SKM-1 (cell line): ENCODE measurements at regions not wholly inside any gene's neighbourhood (a gene's known extent, or its start where the extent isn't known, plus 50 kb on each side); places are given as distances from the start of the nearest gene placed in this dataset.
"Not testable (repeated sequence)": the region's sequence is repeated elsewhere in the genome, so short reads cannot be mapped to it uniquely, and the experiment has no call there.

Source experiments
- DNase-seq: peaks from one replicate; lab custom pipeline; 2025; ENCODE audit not compliant: unreplicated experiment; lab: John Stamatoyannopoulos, UW

DNA sequence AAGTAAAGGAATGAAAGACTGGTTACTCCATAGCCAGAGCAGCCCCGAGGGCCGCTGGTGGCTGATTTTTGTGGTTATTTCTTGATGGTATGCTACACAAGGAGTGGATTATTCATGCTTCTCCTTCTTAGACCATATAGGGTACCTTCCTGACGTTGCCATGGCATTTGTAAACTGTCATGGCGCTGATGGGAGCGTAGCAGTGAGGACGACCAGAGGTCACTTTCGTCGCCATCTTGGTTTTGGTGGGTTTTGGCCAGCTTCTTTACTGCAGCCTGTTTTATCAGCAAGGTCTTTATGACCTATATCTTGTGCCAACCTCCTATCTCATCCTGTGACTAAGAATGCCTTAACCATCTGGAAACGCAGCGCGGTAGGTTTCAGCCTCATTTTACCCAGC is 1187.6 kb upstream of the AUTS2 start:
- not testable (repeated sequence) for DNase-seq

DNA sequence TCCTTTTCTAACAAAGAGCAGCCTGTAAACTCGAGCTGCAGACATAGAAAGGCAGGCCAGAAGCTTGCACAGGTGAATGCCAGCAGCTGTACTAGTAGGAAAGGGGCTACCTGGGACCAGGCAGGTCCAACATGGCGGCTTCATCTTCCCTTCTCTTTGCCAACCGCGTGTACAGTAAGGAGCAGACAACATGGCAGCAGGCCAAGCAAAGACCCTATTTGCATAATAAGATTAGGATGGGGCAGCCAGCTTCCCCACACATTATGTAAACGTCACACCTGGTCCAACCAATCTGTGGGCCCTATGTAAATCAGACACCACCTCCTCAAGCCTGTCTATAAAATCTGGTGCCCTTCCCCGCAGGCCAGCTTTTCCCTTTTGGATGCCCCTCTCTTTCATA is 1186.5 kb upstream of the AUTS2 start:
- no peak for DNase-seq

DNA sequence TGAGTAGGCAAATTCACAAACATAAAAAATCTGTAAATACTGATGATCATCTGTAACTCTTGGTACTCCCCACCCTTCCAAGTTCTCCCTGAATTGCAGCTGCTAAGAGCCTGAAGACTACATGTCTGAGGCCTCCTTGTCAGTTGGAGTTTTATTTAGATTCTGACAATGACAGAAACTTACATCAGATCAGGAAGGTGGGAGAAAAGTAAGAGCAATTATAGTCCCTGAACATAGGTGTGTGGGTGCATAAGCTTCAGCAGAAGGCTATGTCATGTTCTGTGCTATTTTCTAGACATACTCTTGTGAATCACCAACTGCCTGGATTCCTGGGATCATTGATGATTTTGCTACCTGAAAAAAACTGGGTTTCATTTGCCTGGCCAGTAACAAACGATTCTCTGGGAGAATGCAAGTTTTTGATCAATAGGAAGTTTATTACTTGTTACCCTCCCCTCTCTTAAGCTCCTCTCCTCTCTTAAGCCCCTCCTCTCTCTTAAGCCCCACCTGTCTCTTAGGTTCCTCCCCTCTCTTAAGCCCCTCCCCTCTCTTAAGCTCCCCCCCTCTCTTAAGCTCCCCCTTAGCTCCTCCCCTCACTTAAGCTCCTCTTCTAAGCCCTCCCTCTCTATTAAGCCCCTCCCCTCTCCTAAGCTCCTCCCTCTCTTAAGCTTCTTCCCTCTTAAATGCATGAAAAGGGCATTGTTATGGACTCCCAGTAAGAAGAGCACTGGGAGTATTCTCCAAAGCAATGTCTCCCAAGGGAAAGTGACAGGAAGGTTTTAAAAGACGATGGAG is 1183.4 kb upstream of the AUTS2 start:
- no peak for DNase-seq

DNA sequence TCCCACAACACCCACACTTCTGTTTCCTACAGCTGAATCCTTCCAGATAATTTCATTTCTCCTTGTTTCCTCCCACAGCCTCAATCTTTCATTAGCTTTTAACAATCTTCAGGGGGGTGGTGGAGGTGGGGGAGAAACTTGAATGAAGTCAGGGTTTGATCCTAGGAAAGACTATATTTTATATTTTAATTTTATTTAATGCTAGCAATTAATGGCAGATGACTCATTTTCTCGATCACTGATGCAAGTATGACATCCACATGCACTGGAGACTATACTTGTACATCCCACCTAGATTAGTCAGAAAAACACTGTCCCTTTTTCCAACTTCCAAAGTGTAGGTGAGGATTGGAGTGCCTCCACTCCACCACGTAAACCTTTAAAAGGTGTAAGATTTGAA is 1181.3 kb upstream of the AUTS2 start:
- no peak for DNase-seq

DNA sequence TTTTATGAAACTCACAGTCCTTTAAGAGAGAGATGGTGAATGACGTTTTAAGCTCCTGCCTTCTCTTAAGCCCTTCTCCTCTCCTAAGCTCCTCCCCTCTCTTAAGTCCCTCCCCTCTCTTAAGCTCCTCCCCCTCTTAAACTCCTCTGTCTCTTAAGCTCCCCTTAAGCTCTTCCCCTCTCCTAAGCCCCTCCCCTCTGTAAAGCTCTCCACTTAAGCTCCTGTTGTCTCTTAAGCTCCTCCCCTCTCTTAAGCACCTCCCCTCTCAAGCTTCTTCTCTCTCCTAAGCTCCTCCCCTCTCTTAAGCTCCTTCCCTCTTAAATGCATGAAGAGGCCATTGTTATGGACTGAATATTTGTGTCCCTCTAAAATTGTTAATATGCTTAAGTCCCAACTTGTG is 1180.6 kb upstream of the AUTS2 start:
- no peak for DNase-seq

DNA sequence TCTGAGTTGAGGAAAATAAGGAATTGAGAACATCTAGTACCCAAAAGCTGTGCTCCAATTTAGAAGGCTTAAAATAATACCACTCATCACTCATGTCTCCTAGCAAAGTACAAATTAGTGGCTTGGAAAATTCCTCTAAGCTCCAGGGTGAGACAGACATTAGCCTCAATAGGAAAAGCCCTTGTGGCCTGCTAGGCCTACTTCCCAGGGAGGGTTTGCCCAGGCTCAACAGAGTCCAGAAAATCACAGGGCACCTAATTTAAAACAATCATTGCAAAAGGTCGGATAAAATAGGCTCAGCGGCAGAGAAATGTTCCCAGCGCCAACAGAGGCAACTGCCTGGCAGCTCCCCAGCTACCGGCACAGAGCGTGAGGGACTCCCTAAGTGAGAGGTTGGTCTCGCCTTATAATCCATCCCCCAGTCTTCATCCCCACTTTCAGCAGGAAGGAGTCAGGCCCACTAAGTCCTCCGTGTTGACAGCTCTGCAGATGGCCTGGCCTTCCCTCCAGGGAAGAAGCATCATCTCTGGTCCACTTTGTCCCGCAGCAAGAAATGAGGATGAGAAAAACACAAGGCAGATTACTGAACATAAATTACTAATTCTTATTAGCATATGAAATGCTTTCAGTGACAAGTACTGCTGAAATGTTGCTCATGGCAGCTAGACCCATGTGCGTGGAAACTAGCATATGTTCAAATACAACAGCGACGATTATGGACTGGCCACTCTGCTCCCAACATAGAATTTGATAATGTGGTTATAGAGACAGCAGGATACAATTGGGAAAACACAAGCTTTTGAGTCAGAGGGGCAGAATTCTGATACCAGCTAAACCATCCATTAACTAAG is 1177.7 kb upstream of the AUTS2 start:
- no peak for DNase-seq

DNA sequence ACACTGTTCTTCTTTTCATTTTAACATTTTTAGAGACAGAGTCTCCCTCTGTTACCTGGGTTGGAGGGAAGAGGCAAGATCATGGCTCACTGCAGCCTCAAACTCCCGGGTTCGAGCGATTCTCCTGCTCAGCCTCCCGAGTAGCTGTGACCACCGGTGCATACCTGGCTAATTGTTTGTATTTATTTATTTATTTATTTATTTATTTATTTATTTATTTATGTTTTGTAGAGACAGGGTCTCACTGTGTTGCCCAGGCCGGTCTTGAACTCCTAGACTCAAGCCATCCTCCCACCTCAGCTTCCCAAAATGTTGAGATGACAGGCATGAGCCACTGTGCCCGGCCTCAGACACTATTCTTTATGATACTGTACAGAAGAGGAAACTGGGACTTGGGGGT is 1176.6 kb upstream of the AUTS2 start:
- DNase-seq, result no peak

DNA sequence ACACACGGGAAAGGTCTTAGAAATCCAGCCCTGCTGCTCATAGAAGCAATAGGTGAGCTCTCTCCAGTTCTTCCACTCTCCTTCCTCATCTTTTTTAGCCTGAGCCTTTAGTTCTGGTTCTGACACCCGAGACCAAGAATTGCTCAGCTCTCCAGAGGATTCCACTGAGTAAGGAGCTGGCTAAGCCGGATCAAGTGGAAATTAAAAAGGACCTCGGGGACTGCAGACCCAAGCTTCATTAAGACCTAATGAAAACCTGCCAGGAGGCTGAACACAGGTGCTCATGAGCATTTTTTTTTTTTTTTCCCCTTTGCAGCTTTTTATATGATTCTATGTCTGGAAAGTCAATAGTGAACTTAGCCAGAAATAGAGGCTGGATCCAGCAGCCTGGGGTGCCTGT is 1176.0 kb upstream of the AUTS2 start:
- DNase-seq, result no peak

DNA sequence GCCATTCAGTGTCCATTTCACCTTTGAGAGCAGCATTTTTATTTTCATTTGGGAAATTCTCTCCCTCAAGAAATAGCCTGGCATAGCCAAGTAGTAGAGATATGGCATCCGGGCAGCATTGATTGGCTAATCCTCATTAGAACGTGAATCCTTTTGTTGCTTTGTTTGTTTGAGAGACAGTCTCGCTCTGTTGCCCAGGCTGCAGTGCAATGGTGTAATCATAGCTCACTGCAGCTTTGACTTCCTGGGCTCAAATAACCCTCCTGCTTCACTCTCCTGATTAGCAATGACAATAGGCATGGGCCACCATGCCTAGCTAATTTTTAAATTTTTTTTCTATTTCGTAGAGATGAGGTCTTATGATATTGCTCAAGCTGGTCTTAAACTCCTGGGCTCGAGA is 1174.9 kb upstream of the AUTS2 start:
- DNase-seq, result no peak

DNA sequence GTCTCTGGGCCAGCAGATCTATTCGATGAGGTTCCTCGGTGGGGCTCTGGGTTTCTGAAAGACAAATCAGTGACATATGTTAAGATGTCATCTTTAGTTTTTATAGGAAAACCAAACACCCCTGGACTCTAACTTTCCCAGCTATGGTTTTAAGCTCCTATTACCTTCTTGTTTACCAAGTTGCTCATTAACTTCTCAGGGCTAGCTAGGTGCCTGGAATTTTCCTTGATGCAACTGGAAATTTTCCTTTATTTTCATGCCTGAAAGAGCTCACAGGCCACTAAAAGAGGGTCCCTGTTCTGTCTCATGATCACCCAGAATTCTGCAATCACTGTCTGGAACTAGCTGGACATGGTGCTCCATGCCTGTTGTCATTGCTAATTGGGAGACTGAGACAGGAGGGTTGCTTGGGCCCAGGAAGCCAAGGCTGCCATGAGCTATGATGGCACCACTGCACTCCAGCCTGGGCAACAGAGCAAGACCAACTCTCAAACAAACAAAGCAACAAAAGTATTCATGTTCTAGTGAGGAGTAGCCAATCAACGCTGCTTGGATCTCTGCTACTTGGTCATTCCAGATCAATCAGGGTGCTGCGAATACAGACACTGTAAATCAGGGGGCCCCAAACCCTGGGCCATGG is 1173.5 kb upstream of the AUTS2 start:
- DNase-seq, result no peak

DNA sequence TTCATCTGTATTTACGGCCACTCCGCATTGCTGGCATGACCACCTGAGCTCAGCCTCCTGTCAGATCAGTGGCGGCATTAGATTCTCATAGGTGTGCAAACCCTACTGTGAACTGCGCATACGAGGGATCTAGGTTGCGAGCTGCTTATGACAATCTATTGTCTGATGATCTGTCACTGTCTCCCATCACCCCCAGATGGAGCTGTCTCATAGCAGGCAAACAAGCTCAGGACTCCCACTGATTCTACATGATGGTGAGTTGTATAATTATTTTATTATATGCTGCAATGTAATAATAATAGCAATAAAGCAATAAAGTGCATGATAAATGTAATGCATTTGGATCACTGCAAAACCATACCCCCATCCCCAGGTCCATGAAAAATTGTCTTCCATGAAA is 1172.9 kb upstream of the AUTS2 start:
- no peak for DNase-seq

DNA sequence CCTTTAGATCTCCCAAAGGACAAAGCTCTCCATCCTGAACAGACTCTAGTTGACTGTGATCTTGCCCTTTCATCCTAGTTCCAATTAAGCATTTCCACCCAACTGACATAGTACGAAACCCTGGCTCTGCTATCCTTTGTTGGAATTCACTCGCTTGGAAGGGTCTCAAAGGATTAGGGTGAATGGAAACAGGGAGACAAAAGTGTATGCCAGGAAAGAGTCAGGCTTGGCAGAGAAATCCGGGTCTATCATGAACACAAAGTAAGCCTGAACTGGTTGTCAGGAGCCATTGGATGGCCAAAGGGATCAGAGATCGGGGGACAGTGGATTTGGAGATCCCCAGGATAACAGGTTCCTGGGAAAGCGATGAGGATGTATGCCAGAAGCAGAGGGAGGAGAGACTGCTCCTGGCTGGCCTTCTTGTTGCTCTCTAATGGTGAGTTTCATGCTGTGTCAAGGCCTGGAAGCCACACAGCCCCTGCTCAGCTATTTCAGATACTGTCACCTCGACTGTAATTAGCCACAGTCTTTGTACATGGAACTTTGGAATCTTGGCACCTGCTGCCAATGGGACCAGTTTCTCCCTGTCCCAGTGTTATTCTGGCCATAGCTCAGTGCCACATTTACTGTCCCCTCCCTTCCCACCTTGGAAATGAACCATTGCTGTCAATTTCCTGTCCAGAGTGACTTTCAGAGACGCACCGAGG is 1168.7 kb upstream of the AUTS2 start:
- DNase-seq, result no peak

DNA sequence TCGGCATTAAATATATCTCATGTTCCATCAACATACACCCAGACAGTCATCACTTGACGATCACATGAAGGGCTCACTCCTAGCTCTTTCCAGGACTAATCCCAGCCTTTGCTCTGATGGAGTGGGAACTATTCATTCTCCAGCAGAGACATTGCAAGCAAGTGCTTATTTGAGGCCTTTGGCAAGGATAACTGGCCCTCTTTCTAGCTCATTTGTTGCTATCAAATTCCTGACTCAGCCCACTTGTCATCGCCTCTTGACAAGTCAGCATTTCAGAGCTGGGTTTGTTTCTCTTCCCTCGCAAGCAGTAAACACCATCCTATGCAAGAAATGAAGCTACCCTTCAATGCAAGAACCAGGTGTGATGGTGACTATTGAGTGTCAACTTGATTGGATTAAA is 1165.7 kb upstream of the AUTS2 start:
- DNase-seq, result no peak

DNA sequence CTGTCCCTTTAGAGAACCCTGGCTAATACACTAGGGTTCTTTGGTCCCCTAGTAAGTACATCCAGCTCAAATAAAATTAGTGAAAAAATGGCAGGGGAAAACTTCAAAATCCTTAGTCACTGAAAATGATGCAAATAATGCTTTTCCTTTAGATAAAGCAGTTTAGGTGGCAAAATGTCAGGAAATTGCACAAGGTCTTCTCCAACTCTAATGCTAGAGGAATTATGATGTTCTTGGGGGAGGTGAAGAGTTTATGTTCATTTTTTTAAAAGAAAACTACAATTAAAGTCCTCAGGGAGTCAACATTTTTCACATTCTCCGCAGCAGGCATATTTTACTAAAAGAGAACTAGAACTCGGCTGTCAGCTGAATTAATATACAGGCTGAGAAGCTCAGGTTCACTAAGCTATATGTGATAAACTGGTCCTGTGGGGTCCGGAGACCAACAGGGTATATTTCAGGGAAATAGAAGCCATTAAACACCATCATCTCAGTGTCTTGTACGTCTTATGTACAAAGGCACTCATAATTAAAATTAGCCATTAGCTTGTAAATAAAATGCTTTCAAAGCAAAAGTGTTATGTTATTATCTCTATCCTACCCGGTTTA is 1164.7 kb upstream of the AUTS2 start:
- DNase-seq, result no peak

DNA sequence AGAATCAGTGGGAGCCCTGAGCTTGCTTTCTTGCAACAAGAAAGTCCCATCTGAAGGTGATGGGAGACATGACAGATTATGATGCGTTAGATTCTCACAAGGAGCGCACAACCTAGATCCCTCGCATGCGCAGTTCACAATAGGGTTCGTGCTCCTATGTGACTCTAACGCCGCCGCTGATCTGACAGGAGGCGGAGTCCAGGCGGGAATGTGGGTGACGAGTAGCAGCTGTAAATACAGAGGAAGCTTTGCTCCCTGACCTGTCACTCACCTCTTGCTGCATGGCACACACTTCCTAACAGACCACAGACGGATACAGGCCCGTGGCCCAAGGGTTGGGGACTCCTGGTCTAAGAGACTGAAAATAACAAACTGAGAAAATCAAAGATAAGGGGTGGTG is 1163.4 kb upstream of the AUTS2 start:
- DNase-seq, result no peak

DNA sequence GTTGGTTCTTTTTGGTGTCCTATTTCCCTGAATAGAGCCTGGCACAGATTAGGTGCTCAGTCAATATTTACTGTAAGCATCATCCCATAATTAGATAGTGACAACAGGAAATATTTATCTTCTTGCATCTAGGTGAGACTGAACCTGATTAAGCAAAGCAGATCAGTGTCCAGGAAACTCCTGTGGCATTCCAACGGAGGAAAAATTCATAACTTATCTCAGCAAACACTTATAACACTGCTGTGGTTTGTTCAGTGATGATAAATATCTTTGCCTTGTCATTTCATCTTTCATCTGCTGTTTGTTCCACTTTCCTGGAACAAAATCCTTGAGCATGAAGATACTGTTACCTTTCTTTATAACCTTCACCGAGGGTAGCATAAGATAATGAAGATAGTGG is 1160.3 kb upstream of the AUTS2 start:
- no peak for DNase-seq

DNA sequence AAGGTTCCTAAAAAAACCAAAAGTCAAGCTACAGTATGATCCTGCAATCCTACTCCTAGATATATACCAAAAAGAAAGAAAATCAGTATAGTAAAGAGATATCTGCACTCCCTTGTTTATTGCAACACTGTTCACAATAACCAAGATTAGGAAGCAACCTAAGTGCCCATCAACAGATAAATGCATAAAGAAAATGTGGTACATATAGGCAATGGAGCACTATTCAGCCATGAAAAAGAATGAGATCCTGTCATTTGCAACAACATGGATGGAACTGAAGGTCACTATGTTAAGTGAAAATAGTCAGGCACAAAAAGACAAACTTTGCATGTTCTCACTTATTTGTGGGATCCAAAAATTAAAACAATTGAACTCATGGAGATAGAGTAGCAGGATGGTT is 1159.5 kb upstream of the AUTS2 start:
- DNase-seq, result no peak

DNA sequence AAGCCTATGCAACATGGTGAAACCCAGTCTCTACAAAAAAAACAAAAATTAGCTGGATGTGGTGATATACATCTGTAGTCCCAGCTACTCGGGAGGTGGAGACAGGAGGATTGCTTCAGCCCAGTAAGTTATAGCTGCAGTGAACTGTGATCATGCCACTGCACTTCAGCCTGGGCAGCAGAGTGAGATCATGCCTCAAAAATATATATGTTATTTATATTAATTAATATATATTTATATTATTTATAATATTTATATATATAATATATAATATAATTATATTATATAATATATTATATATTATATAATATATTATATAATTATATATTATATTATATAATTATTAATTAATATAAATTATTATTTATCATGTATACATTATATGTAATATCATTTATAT is 1158.4 kb upstream of the AUTS2 start:
- no peak for DNase-seq

DNA sequence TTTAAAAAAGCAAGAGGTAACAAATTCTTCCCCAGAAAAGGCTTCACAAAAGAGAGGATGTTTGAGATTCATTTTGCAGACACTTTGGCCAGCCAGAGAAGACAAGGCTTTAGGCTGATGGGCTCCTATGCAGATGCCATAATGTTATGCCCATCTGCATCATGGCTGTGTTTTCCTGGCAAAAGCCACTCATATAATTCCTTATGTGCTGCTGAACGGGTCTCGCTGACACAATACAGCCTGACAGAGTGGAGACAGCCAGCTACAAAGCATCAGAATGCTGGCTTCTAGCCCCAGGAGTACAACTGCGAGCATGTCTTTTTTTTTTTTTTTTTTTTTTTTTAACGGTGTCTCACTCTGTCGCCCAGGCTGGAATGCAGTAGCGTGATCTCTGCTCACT is 1157.4 kb upstream of the AUTS2 start:
- DNase-seq, result no peak

DNA sequence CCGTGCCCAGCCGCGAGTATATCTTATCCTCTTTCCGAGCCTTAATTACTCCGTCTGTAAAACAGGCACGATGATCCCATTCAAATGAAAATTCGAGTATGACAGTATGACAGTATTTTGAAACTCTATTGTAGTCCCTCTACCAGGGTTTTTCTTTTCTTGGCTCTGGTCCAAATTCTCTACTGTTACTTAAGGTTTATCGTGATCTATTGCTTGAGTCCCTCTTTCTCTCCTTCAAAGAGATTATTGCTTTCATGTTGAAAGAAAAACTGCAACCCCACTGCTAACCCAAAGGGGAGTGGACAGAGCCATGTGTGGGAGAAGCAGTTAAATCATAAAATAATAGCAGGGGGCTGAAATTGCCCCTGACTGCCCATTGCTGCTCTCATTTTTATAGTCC is 1156.6 kb upstream of the AUTS2 start:
- DNase-seq, result no peak
